KOPT-K1 (cell line): ENCODE measurements at regions not wholly inside any gene's neighbourhood (a gene's known extent, or its start where the extent isn't known, plus 50 kb on each side); places are given as distances from the start of the nearest gene placed in this dataset.
"Not testable (repeated sequence)": the region's sequence is repeated elsewhere in the genome, so short reads cannot be mapped to it uniquely, and the experiment has no call there.

ENCODE experiments used
- H3K27ac ChIP-seq: fragments of 200-600 bp; sonication (generic); 2 replicates; pipeline ENCODE4 v1.5.1; 2016; ENCODE audit warnings: antibody characterized with exemption, mild to moderate bottlenecking, low read depth, low read length; ENCODE audit not compliant: poor library complexity, severe bottlenecking
- H3K36me3 ChIP-seq: fragments of 200-600 bp; sonication (generic); 2 replicates; pipeline ENCODE4 v1.5.1; 2017; ENCODE audit warnings: antibody characterized with exemption, mild to moderate bottlenecking, low read length, moderate library complexity; ENCODE audit not compliant: insufficient read depth
- H3K9me3 ChIP-seq: fragments of 200-600 bp; sonication (generic); 2 replicates; pipeline ENCODE4 v1.5.1; 2017; ENCODE audit warnings: antibody characterized with exemption, low read length, mild to moderate bottlenecking; ENCODE audit not compliant: insufficient read depth, poor library complexity, severe bottlenecking

DNA sequence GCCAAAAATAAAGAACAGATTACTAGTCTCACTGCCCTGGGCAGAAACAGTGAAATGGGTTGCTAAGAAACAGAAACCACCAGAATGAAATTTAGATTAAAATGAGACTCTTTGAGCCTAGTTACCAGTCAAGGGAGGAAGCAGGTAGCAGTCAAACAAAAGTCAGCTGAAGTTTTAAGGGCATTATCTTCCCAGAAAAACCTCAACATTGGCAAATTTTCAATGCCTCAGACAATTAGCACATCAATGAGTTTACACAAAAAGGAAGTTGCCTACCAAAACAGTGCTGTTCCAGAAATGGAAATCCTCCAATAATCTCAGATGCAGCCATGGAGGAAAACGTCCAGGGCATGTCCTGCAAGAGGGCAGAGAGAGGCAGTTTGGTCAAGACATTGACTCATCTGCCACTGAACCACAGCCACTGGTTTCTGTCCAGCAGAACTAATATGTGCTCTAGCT lies 399.7 kb upstream of the ADGRB3 start:
- H3K9me3 ChIP-seq = no peaks in the 10 kb centered on the region

DNA sequence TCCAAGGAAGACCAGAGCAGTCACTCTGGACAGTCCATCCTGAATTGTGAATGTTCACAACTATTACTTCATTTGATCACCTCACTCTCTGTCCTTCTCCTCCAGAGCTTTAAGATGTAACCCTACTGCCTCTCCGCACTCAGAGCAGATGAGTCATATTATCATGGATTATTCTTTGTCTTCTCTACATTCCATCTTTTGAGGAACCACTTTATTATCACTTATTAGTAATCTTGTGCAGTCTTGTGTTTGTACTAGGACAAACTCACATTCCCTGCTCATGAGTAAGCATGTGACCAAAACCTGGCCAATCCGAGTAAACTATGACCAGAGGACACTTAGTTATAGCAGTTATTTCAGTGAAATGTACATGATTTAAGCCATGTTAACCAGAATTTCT lies 401.5 kb upstream of the ADGRB3 start:
- Histone ChIP-seq H3K27ac (no peak overlapping the region), H3K9me3 (no peaks in the 10 kb centered on the region), H3K36me3 (no peaks in the 10 kb centered on the region)

More for the DNA sequence above, 399.7 kb upstream of the ADGRB3 start:
- Histone ChIP-seq H3K36me3 (no peaks in the 10 kb centered on the region), H3K27ac (no peak overlapping the region)

DNA sequence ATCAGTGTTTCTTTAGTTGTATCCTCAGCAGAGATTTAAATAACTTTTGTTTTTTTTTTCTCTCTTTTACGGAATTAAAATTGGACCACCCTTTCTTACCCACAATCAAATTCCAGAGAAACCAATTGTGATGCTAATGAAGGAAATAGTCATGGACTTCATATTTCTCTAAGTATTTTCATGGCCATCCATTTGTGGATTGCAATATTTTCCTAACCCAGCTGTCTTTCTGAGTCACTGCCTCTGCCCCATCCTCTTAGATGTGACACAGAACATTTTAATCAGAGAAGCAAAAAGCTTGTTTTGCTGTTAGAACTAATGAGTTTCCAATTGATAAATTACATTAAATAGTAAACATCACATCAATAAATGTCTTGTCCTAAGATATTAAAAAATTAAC lies 405.5 kb upstream of the ADGRB3 start:
- Histone ChIP-seq H3K36me3 (no peaks in the 10 kb centered on the region), H3K9me3 (no peaks in the 10 kb centered on the region), H3K27ac (no peak overlapping the region)

DNA sequence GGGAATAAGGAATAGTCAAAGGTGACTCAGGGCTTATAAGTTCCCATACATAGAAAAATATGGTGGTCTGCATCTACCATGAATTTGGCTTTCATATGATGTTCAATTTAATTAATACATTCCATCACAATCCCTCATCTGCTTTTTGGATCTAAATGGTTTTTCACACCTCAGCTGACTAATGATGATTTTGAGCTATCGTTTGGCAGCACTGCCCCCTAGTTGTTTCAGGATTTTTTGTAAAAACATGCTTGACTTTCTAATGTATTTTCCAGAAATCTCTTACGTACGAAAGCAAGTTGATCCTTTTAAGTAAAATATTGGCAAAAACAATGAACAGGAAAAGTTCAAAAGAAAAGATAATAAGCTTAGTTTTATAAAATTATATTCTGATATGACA lies 408.6 kb upstream of the ADGRB3 start:
- no peak overlapping the region for H3K27ac ChIP-seq
- no peaks in the 10 kb centered on the region for H3K36me3 ChIP-seq
- H3K9me3 ChIP-seq = no peaks in the 10 kb centered on the region

DNA sequence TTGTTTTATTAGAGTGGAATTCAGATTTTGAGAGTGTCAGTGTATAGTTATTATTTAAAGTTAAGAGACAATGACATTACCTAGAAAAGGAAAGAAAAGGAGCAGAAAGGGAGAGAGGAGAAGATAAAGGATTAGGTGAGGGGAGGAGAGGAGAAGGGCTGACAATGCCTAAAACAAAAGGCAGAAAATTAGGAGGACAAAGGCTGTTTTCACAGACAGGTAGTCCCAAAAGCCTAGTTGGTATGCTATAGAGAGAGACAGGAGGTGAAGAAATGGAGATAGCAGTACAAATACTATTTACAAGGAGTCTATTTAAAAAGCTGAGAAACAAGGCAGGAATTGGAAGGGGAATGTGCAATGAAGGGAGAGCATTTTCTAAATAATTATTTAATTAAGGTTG lies 409.4 kb upstream of the ADGRB3 start:
- Histone ChIP-seq H3K9me3 (no peaks in the 10 kb centered on the region), H3K27ac (no peak overlapping the region), H3K36me3 (no peaks in the 10 kb centered on the region)

DNA sequence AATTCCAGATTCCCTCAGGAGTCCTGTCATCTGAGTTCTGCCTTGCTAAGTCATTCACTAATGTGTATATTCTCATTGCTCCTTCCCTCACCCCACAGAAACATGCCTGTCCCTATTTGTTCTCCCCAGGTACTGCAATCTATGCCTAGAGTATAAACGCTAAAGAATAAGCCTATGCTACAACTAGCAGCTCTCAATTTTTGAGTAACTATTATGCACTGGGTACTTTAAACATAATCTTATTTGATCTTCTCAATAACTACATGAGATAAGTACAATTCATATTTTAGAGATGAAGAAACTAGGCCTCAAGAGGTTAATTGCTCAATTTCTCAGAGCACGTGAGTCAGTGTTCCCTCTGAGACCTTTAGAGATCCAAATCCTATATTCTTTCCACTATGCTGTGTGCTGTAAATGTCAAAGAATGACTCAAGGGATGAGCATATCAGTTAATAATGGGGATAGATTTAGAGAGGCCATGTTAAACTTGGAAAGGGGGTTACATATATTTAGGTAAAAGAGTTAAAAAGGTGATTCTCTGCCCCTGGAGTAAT lies 423.8 kb upstream of the ADGRB3 start:
- Histone ChIP-seq H3K9me3 (peaks cover 5% of the 10 kb centered on the region), H3K36me3 (no peaks in the 10 kb centered on the region), H3K27ac (no peak overlapping the region)

DNA sequence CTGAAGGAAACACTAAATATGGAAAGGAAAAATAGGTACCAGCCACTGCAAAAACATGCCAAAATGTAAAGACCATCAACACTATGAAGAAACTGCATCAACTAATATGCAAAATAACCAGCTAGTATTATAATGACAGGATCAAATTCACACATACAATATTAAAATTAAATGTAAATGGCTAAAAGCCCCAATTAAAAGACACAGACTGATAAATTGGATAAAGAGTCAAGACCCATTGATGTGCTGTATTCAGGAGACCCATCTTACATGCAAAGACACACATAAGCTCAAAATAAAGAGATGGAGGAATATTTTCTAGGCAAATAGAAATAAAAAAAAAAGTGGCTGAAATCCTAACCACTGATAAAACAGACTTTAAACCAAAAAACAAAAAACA lies 427.5 kb upstream of the ADGRB3 start:
- H3K9me3 ChIP-seq, H3K36me3 ChIP-seq, H3K27ac ChIP-seq: not testable (repeated sequence)

DNA sequence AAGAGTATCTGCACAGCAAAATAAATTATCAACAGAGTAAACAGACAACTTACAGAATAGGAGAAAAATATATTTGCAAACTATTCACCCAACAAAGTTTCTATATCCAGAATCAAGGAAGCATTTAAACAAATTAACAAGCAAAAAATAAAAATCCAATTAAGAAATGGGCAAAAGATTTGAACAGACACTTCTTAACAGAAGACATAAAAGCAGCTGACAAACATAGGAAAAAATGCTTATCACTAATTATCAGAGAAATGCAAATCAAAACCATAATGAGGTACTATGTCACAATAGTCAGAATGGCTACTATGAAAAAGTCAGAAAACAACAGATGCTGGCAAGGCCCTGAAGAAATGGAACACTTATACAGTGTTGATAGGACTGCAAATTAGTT lies 434.2 kb upstream of the ADGRB3 start:
- Histone ChIP-seq H3K9me3 (no peaks in the 10 kb centered on the region), H3K27ac (no peak overlapping the region), H3K36me3 (no peaks in the 10 kb centered on the region)

DNA sequence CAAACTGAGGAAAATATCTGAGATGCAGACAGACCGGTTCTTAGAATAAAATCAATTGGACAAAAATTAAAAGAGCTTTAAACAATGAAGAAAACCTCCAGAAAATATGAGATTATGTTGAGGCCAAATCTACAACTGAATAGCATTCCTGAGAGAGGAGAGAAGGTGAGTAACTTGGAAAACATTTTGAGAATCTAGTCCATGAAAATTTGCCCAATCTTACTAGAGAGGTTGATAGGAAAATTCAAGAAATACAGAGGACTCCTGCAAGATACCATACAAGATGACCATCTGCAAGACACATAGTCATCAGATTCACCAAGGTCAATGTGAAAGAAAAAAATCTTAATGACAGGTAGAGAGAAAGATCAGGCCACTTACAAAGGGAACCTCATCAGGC lies 437.7 kb upstream of the ADGRB3 start:
- Histone ChIP-seq H3K36me3 (no peaks in the 10 kb centered on the region), H3K27ac (no peak overlapping the region), H3K9me3 (no peaks in the 10 kb centered on the region)

DNA sequence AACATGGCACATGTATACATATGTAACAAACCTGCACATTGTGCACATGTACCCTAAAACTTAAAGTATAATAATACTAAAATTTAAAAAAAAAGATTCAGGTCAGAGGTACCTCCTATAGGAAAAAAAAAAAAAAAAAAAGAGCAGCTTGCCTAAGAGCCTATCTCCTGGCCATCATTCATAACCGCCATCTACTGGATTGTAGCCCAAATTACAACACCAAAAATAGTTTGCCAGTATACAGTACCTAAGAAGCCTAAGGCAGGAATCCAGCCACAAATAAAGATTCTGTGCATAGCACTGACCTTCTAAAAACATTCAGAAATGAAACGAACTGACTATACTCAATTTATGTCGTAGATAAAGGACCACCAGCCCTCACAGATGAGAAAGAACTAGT lies 438.4 kb upstream of the ADGRB3 start:
- Histone ChIP-seq H3K9me3 (no peaks in the 10 kb centered on the region), H3K27ac (no peak overlapping the region), H3K36me3 (no peaks in the 10 kb centered on the region)

DNA sequence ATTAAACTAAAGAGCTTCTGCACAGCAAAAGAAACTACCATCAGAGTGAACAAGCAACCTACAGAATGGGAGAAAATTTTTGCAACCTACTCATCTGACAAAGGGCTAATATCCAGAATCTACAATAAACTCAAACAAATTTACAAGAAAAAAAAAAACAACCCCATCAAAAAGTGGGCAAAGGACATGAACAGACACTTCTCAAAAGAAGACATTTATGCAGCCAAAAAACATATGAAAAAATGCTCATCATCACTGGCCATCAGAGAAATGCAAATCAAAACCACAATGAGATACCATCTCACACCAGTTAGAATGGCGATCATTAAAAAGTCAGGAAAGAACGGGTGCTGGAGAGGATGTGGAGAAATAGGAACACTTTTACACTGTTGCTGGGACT lies 439.3 kb upstream of the ADGRB3 start:
- not testable (repeated sequence) for H3K36me3 ChIP-seq, H3K27ac ChIP-seq, H3K9me3 ChIP-seq

DNA sequence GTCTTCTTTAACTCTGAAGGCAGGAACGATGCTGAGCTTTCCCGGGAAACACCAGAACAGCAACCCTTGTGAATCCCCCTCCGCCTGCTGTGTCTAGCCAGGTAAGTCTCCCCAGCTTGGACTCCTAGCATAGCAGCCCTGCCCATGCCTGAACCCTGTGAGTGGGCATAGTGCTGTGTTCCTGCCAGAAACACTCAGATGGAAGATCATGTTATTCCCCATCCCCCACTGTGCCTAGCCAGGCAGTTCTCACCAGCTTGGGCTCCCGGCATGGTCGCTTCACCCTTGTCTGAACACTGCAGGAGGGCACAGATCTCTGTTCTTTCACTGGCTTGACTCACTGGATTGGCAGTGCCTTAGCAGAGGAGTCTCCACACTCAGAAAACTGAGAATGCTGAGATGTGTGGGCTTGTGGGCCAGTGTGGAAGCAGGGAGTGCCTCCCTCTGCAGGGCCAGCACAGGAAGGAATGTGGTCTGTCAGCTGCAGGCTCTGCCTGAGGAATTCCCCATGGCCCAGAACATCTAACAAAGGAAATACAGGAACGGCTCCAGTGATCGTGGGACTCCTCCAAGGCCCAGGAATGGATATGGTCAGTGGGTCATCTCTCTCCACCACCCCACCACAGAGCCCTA lies 440.1 kb upstream of the ADGRB3 start:
- no peak overlapping the region for H3K27ac ChIP-seq

DNA sequence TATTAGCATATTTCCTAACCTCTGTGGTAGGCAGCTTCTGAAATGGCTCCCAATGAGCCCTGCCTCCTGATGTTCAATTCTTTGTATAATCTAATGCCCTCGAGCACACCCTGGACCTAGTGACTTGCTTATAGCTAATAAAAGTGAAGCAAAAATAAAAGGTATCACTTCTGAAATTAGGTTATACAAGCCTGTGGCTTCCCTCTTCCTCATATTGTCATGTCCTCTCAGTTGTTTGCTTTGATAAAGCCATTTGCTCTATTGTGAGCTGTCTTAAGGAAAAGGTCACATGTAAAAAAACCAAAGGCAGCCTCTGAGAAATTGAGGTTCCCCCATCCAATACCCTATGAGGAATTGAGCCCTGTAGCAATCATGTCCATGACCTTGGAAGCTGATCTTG lies 442.1 kb upstream of the ADGRB3 start:
- H3K9me3 ChIP-seq = no peaks in the 10 kb centered on the region
- no peaks in the 10 kb centered on the region for H3K36me3 ChIP-seq
- H3K27ac ChIP-seq = no peak overlapping the region

More for the DNA sequence above, 440.1 kb upstream of the ADGRB3 start:
- Histone ChIP-seq H3K9me3 (no peaks in the 10 kb centered on the region), H3K36me3 (no peaks in the 10 kb centered on the region)

DNA sequence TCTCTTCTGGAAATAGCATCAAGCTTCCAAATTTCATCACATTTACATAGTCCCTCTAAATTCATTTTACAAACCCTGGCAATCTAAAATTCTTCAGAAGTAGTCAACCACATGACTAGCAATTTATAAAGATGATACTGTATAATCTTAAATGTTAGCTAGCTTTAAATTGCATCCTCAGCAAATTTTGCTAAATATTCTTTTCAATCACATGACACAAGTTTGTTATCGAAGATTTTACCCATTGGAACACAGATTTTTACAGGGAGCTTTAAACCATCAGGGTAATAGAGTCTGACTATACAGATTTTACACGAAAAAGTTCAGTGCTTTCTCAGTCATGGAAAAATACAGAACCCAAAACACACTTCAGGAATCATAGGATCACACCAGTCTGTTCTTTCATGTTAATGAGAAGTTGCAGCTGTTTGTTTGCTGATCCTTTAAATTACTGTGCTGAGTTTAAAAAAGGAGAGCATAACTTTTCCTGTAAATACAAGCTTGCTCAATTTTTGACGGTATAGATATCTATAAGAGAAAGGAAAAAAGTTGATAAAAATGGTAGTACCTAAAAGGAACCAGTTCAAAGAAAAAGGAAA lies 445.8 kb upstream of the ADGRB3 start:
- H3K9me3 ChIP-seq = no peaks in the 10 kb centered on the region
- no peak overlapping the region for H3K27ac ChIP-seq
- no peaks in the 10 kb centered on the region for H3K36me3 ChIP-seq

DNA sequence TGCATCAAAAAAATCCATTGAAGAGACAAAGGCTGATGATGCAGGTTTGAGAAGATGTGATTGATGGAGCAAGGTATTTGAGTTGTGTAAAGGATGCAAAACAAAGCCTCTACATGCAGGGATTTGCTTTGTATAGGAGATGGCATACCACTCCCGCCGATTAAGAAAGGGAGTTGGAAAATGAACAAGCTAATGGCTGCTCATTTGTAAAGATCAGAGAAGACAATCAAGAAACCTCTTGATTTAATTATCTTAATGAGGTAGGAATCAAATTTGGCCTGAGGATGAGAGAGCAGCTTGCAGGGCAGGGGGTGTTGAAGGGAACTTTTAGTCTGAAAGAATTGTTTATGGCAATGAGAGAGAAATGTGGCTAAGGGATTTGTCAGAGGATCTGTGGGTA lies 448.2 kb upstream of the ADGRB3 start:
- Histone ChIP-seq H3K27ac (no peak overlapping the region), H3K9me3 (no peaks in the 10 kb centered on the region), H3K36me3 (no peaks in the 10 kb centered on the region)

DNA sequence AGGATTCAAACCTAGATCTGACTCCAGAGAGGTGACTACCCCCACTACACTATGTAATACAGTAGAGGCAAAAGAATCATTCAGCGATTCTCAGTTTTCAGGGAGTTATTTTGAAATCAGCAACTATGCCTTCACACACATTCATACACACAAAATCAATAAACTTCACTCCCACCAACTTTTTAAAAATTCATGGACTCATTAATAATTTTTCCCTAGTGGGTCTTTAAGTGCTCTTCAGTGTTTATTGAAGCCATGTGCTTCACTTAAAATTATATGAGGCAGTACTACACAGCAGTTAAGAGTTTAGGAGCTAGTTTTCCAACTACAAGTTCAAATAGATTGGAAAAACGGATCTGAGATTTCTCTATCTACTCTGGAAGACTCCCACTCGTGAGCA lies 452.7 kb upstream of the ADGRB3 start:
- H3K9me3 ChIP-seq = no peaks in the 10 kb centered on the region
- no peak overlapping the region for H3K27ac ChIP-seq
- H3K36me3 ChIP-seq = no peaks in the 10 kb centered on the region
